Sigmoid colon (tissue), 6 donors: ENCODE measurements at regions not wholly inside any gene's neighbourhood (a gene's known extent, or its start where the extent isn't known, plus 50 kb on each side); places are given as distances from the start of the nearest gene placed in this dataset.
A peak's percentile ranks its signal among the peaks of the same experiment; 100 is the strongest.

Experiments used
- DNase-seq: peaks from one replicate; pipeline ENCODE4 v3.0.0-alpha.2; 2019
- H3K27ac ChIP-seq, 4 donors: fragments of 200-600 bp; sonication (generic); one replicate each; pipeline ENCODE4 v1.5.1; 2016 to 2019; ENCODE audit warnings: mild to moderate bottlenecking in 1 of 4
- H3K27me3 ChIP-seq, 3 donors: fragments of 200-600 bp; sonication (generic); one replicate each; pipeline ENCODE4 v1.5.1; 2019; ENCODE audit warnings: mild to moderate bottlenecking in 1 of 3
- H3K36me3 ChIP-seq, 4 donors: fragments of 200-600 bp; sonication (generic); one replicate each; pipeline ENCODE4 v1.5.1; 2016 to 2019
- H3K4me1 ChIP-seq, 4 donors: fragments of 200-600 bp; sonication (generic); one replicate each; pipeline ENCODE4 v1.5.1; 2017 to 2019
- H3K4me3 ChIP-seq, 4 donors: fragments of 200-600 bp; sonication (generic); one replicate each; pipeline ENCODE4 v1.5.1; 2017 to 2019; ENCODE audit warnings: mild to moderate bottlenecking in 2 of 4, moderate library complexity in 1 of 4
- H3K9me3 ChIP-seq, 4 donors: fragments of 200-600 bp in 3 of 4; sonication (generic) in 3 of 4; one replicate each; pipeline versions ENCODE4 v1.5.1 to v1.6.1; 2013 to 2019
- EP300 ChIP-seq, 4 donors: sonication (generic); formaldehyde crosslinking; IDR thresholded peaks; one replicate each; pipeline ENCODE4 v1.6.1; 2017; ENCODE audit warnings: antibody characterized with exemption in 4 of 4
- POLR2A ChIP-seq, 2 donors: fragments of 450-650 bp; IDR thresholded peaks; one replicate each; pipeline ENCODE4 v1.6.1; 2016; ENCODE audit warnings: antibody characterized with exemption in 2 of 2, mild to moderate bottlenecking in 2 of 2, moderate library complexity in 2 of 2
- POLR2AphosphoS5 ChIP-seq, 4 donors: sonication (generic); formaldehyde crosslinking; IDR thresholded peaks; one replicate each; pipeline ENCODE4 v1.6.1; 2017; ENCODE audit warnings: antibody characterized with exemption in 4 of 4
- WGBS, 2 donors: extraction: QIAGEN DNeasy Blood & Tissue Kit; methylation state at CpG; one replicate each; pipeline ENCODE4 v1.1.7; 2013; 5-methylcytosine and 5-hydroxymethylcytosine counted together
- intact Hi-C: fragments of 100-400 bp; cut with DNase I; formaldehyde crosslinking; loops from one replicate; pipeline ENCODE4 v1.15.1; 2023
- TF ChIP-seq, protein P1 (sequence below), 4 experiments: fragments of 450-650 bp in 3 of 4; fragments of 200-600 bp in 1 of 4; IDR thresholded peaks; one replicate each; pipeline ENCODE4 v1.5.1; 2016 to 2019; ENCODE audit warnings: antibody characterized with exemption in 4 of 4, mild to moderate bottlenecking in 3 of 4, moderate library complexity in 2 of 4
- donor health status: healthy with polysubstance abuse.
- donor health status: healthy.

DNA sequence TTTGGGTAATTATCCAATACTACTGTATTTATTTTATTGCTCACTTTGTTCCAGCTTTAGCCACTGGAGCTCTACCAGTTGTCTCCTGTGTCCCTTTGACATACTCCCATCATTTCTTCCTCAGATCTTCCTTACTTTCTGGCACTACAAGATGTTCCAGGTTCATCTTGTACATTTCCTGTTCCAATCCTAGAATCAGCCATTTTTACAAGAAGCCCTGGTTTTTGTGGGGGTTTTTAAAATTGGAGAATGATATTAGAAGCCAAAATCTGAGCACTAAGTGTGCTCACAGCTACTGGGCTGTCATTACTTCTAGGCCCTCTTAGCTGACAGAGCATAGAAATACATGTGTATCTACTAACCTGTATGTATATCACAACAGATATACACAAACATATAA lies 164.3 kb downstream of the ZFP36L2 start:
- Histone ChIP-seq H3K27me3 (no peaks in the 10 kb centered on the region), H3K4me3 (no peak overlapping the region), H3K4me1 (peaks cover 0 to 18% (median 12%) of the 10 kb centered on the region in 4 donors), H3K9me3 (no peaks in the 10 kb centered on the region), H3K27ac (no peak overlapping the region), H3K36me3 (no peaks in the 10 kb centered on the region)
- TF ChIP-seq, protein P1, sequence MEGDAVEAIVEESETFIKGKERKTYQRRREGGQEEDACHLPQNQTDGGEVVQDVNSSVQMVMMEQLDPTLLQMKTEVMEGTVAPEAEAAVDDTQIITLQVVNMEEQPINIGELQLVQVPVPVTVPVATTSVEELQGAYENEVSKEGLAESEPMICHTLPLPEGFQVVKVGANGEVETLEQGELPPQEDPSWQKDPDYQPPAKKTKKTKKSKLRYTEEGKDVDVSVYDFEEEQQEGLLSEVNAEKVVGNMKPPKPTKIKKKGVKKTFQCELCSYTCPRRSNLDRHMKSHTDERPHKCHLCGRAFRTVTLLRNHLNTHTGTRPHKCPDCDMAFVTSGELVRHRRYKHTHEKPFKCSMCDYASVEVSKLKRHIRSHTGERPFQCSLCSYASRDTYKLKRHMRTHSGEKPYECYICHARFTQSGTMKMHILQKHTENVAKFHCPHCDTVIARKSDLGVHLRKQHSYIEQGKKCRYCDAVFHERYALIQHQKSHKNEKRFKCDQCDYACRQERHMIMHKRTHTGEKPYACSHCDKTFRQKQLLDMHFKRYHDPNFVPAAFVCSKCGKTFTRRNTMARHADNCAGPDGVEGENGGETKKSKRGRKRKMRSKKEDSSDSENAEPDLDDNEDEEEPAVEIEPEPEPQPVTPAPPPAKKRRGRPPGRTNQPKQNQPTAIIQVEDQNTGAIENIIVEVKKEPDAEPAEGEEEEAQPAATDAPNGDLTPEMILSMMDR (IDR thresholded peaks at IDR 0.05): no peak
- TF ChIP-seq POLR2A (IDR thresholded peaks at IDR 0.05): no peak
- DNase-seq: no peak
- intact Hi-C loops: no loop called here

DNA sequence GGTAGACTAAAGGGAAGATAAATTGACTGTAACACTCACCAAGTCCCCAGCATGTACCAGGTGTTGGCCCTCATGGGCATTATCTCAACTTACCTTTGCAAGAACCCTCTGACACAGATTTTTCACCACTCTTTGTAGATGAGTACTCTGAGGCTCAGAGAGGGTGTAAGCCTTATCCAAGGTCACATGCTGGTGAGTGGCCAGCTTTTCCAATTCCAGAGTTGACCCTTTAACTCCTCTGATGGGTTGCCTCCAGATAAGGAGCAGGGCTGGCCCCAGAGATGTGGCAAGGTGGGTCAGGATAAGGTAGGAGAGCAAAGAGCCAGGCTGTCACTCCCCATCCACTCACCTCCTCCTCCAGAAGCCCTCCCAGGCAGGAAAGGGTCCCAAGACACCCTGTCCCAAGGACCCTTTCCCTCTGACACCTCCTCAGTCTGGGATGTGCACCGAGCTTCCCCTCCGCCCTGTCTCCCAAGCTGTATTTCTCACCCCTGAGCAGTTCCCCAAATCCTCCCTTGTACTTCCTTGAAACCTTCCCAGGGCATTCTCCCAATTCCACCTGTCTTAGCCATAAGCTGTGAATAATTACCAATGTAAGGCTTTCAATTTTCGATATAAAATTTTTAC lies 165.9 kb downstream of the ZFP36L2 start:
- no peaks in the 10 kb centered on the region for H3K36me3 ChIP-seq
- intact Hi-C loops: no loop called here
- WGBS, 2 donors: 89 to 94% methylated on average over 3 of the region's 3 CpGs
- peak; percentile 46 for DNase-seq
- no peaks in the 10 kb centered on the region for H3K9me3 ChIP-seq
- H3K27ac ChIP-seq: no peak overlapping the region
- H3K27me3 ChIP-seq: no peaks in the 10 kb centered on the region
- TF ChIP-seq POLR2AphosphoS5 (IDR thresholded peaks at IDR 0.05): no peak
- H3K4me1 ChIP-seq: peaks cover 0 to 23% (median 14%) of the 10 kb centered on the region in 4 donors
- H3K4me3 ChIP-seq: no peak overlapping the region

- Histone ChIP-seq H3K9me3 (no peaks in the 10 kb centered on the region), H3K27me3 (no peaks in the 10 kb centered on the region), H3K36me3 (no peaks in the 10 kb centered on the region), H3K4me1 (peaks cover 0 to 23% (median 14%) of the 10 kb centered on the region in 4 donors), H3K4me3 (no peak overlapping the region), H3K27ac (peak overlapping the region; percentile 18 to 58 (median 38))
- no peak for TF ChIP-seq POLR2A (IDR thresholded peaks at IDR 0.05)
- peak in 2 of 4 donors; percentile 36 to 57 for TF ChIP-seq POLR2AphosphoS5 (IDR thresholded peaks at IDR 0.05)
- TF ChIP-seq, protein P1 (IDR thresholded peaks at IDR 0.05): no peak
- TF ChIP-seq EP300 (IDR thresholded peaks at IDR 0.05): no peak
- intact Hi-C loops: no loop called here
- peak; percentile 93 for DNase-seq
- WGBS, 2 donors: 36 to 63% methylated on average over 12 of the region's 12 CpGs
These were observed 167.1 kb downstream of the ZFP36L2 start for GRCh38 chr2:43059183-43059897.

DNA sequence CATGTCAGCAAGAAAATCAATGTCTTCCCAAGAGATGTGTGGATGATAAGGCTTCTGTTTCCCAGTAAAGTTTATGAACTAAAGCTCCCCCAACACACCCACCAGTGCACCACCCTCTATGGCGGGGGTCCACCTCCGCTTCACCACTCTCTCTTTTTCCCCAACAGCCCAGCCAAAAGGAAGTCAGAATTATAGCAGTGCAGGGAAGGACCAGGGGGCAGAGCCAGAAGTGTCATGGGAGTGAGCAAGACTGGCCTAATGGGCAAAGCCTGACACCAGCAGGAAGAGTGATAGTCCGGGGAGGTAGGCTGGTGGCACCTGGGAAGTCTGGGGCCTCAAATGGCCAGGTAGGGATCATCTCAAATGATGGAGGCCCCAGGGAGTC lies 167.7 kb downstream of the ZFP36L2 start:
- DNase-seq: peak; percentile 62
- H3K4me3 ChIP-seq: no peak overlapping the region
- intact Hi-C loops: no loop called here
- H3K27me3 ChIP-seq: no peaks in the 10 kb centered on the region
- peak overlapping the region in 2 of 4 donors; percentile 52 to 58 for H3K27ac ChIP-seq
- H3K9me3 ChIP-seq: no peaks in the 10 kb centered on the region
- 90 to 92% methylated on average over 3 of the region's 3 CpGs for WGBS, 2 donors
- no peaks in the 10 kb centered on the region for H3K36me3 ChIP-seq
- peaks cover 0 to 23% (median 14%) of the 10 kb centered on the region in 4 donors for H3K4me1 ChIP-seq
- TF ChIP-seq, protein P1 (IDR thresholded peaks at IDR 0.05): no peak
- TF ChIP-seq POLR2AphosphoS5 (IDR thresholded peaks at IDR 0.05) (no peak), POLR2A (IDR thresholded peaks at IDR 0.05) (no peak), EP300 (IDR thresholded peaks at IDR 0.05) (no peak)

DNA sequence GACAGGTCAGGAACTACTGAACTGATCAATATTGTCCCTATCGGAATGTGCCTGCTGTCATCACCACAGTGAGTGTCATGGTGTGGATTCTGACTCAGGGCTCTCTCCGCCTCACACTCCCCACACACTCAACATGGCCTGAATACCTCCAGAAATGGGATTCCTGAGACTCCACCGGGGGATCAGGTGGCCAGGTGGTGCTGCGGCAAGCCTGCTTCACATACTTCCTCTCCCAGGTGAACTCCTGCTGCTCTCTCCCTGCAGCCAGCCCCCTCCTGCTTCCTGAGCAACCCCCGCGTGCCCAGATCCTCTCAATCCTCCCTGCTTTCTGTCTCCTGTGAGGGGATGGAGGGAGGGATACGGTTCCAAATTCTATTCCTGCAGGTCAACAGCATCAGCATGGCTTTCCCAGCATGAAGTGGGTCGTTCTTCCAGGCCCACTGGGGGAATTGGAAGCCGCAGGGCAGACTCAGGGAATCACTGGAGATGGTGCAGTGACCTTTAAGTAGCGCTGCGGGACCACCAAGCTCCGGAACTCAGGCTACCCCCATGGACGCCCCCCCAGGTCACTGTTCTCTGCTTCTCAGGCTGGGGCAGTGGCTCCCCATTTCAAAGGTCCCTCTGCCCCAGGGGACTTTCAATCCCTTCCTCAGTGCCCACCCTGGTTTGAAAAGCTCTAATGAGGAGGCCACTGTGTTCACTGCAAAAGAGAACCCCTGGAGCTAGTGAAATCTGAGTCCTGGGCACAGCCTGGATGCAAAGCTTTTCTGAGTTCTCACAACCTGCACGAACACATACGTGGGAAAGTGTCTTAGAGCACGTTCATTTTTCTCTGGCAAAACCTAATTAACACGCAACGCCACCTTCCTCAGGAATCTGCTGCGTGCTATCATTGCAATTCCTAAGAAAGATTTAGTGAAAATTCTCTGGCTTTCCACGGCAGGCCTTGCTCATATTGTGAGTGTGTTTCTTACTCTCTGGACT lies 168.4 kb downstream of the ZFP36L2 start:
- Histone ChIP-seq H3K36me3 (no peaks in the 10 kb centered on the region), H3K27me3 (no peaks in the 10 kb centered on the region), H3K27ac (no peak overlapping the region), H3K4me1 (peaks cover 0 to 23% (median 14%) of the 10 kb centered on the region in 4 donors), H3K9me3 (no peaks in the 10 kb centered on the region), H3K4me3 (no peak overlapping the region)
- 92 to 94% methylated on average over 20 of the region's 20 CpGs for WGBS, 2 donors
- intact Hi-C loops: no loop called here
- peak; percentile 39 for DNase-seq
- TF ChIP-seq EP300 (IDR thresholded peaks at IDR 0.05) (no peak), POLR2AphosphoS5 (IDR thresholded peaks at IDR 0.05) (no peak), POLR2A (IDR thresholded peaks at IDR 0.05) (no peak)
- TF ChIP-seq, protein P1 (IDR thresholded peaks at IDR 0.05): no peak
